ENCODE measurements at regions not wholly inside any gene's neighbourhood (a gene's known extent, or its start where the extent isn't known, plus 50 kb on each side); places are given as distances from the start of the nearest gene placed in this dataset.

DNA sequence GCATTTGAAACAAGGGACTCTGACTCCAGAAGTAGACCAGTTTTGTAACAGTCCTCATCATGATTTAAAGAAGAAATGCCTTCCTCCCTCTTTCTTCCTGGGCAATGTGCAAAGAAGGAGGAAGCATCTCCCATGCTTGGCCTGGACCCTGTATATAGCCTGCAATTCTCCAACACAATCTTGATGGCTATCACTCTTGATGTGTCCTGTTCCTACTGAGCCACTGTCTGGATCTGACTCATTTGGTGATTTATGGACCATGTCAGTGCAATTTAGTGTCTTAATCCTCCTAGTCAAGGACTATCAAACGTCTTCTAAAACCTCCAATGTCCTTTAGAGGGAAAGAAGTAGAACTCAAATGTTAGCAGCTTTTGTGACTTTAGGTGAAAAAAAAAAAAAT is 697.3 kb downstream of the TLR4 start:
- TF ChIP-seq, protein P1, sequence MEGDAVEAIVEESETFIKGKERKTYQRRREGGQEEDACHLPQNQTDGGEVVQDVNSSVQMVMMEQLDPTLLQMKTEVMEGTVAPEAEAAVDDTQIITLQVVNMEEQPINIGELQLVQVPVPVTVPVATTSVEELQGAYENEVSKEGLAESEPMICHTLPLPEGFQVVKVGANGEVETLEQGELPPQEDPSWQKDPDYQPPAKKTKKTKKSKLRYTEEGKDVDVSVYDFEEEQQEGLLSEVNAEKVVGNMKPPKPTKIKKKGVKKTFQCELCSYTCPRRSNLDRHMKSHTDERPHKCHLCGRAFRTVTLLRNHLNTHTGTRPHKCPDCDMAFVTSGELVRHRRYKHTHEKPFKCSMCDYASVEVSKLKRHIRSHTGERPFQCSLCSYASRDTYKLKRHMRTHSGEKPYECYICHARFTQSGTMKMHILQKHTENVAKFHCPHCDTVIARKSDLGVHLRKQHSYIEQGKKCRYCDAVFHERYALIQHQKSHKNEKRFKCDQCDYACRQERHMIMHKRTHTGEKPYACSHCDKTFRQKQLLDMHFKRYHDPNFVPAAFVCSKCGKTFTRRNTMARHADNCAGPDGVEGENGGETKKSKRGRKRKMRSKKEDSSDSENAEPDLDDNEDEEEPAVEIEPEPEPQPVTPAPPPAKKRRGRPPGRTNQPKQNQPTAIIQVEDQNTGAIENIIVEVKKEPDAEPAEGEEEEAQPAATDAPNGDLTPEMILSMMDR (conservative IDR thresholded peaks at IDR 0.05): no peak

DNA sequence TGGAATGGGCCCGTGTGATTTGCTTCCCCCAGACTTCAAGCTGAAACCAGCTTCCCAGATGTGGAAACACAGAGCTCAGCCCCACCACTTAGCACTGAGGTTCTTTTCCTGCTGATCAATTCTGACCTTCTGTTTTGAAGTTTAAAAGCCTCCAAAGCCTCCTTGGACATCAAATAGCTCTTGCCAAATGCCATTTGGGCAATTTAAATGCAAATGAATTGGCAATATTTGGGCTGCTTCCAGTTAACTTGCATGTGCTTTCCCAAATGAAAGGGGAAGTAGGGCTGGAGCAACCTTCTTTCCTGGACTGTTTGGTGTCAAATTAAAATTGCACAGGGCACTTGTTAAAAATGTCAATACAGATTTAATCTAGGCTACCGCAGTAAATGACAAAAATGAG is 710.5 kb downstream of the TLR4 start:
- H3K27ac ChIP-seq (ENCODE audit: low read depth, low read length): no peak overlapping the region
- H3K9me3 ChIP-seq (ENCODE audit: control insufficient read depth, low read length): no peaks in the 10 kb centered on the region
- WGBS, 2 experiments (ENCODE audit: insufficient coverage in 1 of 2, insufficient read length in 1 of 2): 79% methylated on average over 2 of the region's 2 CpGs; no CpG with 5 or more reads in 1 of the 2 experiments
- no peaks in the 10 kb centered on the region for H3K9me3 Mint-ChIP-seq
- no peak overlapping the region for H3K4me3 Mint-ChIP-seq
- no peak overlapping the region for H3K4me3 ChIP-seq (ENCODE audit: low read length)
- no peaks in the 10 kb centered on the region for H3K4me1 ChIP-seq (ENCODE audit: control insufficient read depth, insufficient read depth, low read length)
- H3K4me1 Mint-ChIP-seq: peaks cover 8% of the 10 kb centered on the region
- TF ChIP-seq, protein P1 (conservative IDR thresholded peaks at IDR 0.05): no peak
- H3K36me3 ChIP-seq (ENCODE audit: control insufficient read depth, insufficient read depth, low read length): no peaks in the 10 kb centered on the region
- DNase-seq: no peak
- no peak overlapping the region for H3K27ac Mint-ChIP-seq
- H3K27me3 ChIP-seq (ENCODE audit: control insufficient read depth, insufficient read depth, low read length, poor library complexity, severe bottlenecking): no peaks in the 10 kb centered on the region
- no peaks in the 10 kb centered on the region for H3K27me3 Mint-ChIP-seq (ENCODE audit: insufficient read depth)
- H3K9ac ChIP-seq (ENCODE audit: extremely low read depth, low read length, poor library complexity, severe bottlenecking): no peak overlapping the region
- no peaks in the 10 kb centered on the region for H3K36me3 Mint-ChIP-seq (ENCODE audit: low read depth)

More for the DNA sequence above, 697.3 kb downstream of the TLR4 start:
- Mint-ChIP-seq H3K4me3 (no peak overlapping the region), H3K9me3 (no peaks in the 10 kb centered on the region), H3K36me3 (ENCODE audit: low read depth) (no peaks in the 10 kb centered on the region), H3K27ac (no peak overlapping the region), H3K4me1 (no peaks in the 10 kb centered on the region), H3K27me3 (ENCODE audit: insufficient read depth) (no peaks in the 10 kb centered on the region)
- Histone ChIP-seq H3K4me1 (ENCODE audit: control insufficient read depth, insufficient read depth, low read length) (no peaks in the 10 kb centered on the region), H3K4me3 (ENCODE audit: low read length) (no peak overlapping the region), H3K36me3 (ENCODE audit: control insufficient read depth, insufficient read depth, low read length) (no peaks in the 10 kb centered on the region), H3K9me3 (ENCODE audit: control insufficient read depth, low read length) (no peaks in the 10 kb centered on the region), H3K27ac (ENCODE audit: low read depth, low read length) (no peak overlapping the region), H3K9ac (ENCODE audit: extremely low read depth, low read length, poor library complexity, severe bottlenecking) (no peak overlapping the region), H3K27me3 (ENCODE audit: control insufficient read depth, insufficient read depth, low read length, poor library complexity, severe bottlenecking) (peaks cover 7% of the 10 kb centered on the region)
- 80 to 81% methylated on average over 1 of the region's 1 CpG for WGBS, 2 experiments (ENCODE audit: insufficient coverage in 1 of 2, insufficient read length in 1 of 2)
- no peak for DNase-seq

DNA sequence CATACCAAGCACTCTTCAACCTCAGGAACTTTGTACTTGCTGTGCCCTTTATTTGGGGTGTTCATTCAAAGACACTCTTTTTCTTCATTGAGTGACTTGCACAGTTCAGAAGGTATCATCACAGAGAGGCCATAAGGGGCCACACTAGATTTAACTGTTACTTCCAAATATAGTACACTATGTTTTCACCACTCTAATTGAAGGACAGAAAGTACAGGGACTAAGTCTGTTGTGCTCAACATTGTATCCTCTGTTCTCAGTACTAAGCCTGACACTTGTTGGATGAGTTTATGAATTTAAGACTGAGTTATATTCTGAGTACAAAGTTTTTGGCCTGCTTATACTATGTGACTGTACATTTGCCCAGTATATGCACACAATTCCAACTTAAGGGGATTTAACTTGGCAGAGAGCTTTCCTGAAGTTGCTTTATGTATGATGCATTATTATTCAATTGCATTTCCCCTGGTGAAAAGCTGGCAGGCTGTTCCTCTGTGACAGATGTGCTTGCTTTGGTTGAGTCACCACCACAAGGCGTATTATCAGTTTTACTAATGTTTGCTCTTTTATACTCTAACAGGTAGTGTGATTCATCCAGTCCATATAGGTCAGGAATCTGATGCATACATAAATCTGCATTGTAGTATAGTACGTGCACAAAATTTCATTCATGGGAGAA is 714.8 kb downstream of the TLR4 start:
- H3K27ac ChIP-seq (ENCODE audit: low read depth, low read length): no peak overlapping the region
- H3K9me3 ChIP-seq (ENCODE audit: control insufficient read depth, low read length): no peaks in the 10 kb centered on the region
- no peak overlapping the region for H3K9ac ChIP-seq (ENCODE audit: extremely low read depth, low read length, poor library complexity, severe bottlenecking)
- Mint-ChIP-seq H3K36me3 (ENCODE audit: low read depth) (no peaks in the 10 kb centered on the region), H3K9me3 (no peaks in the 10 kb centered on the region), H3K4me1 (peaks cover 8% of the 10 kb centered on the region), H3K27ac (no peak overlapping the region), H3K4me3 (no peak overlapping the region), H3K27me3 (ENCODE audit: insufficient read depth) (no peaks in the 10 kb centered on the region)
- WGBS, 2 experiments (ENCODE audit: insufficient coverage in 1 of 2, insufficient read length in 1 of 2): 95 to 100% methylated on average over 1 to 2 of the region's 2 CpGs
- no peaks in the 10 kb centered on the region for H3K36me3 ChIP-seq (ENCODE audit: control insufficient read depth, insufficient read depth, low read length)
- H3K27me3 ChIP-seq (ENCODE audit: control insufficient read depth, insufficient read depth, low read length, poor library complexity, severe bottlenecking): no peaks in the 10 kb centered on the region
- H3K4me3 ChIP-seq (ENCODE audit: low read length): no peak overlapping the region
- TF ChIP-seq, protein P1 (conservative IDR thresholded peaks at IDR 0.05): no peak
- no peak for DNase-seq
- no peaks in the 10 kb centered on the region for H3K4me1 ChIP-seq (ENCODE audit: control insufficient read depth, insufficient read depth, low read length)

Data from endodermal cell (in vitro differentiated cells).